ENCODE measurements at regions not wholly inside any gene's neighbourhood (a gene's known extent, or its start where the extent isn't known, plus 50 kb on each side); places are given as distances from the start of the nearest gene placed in this dataset.
"Not testable (repeated sequence)": the region's sequence is repeated elsewhere in the genome, so short reads cannot be mapped to it uniquely, and the experiment has no call there.

- Histone ChIP-seq H3K4me1 (no peaks in the 10 kb centered on the region), H3K36me3 (no peaks in the 10 kb centered on the region), H3K27ac (no peak overlapping the region), H3K9me3 (no peaks in the 10 kb centered on the region), H3K27me3 (no peaks in the 10 kb centered on the region), H3K4me3 (no peak overlapping the region)
- TF ChIP-seq, protein P1, sequence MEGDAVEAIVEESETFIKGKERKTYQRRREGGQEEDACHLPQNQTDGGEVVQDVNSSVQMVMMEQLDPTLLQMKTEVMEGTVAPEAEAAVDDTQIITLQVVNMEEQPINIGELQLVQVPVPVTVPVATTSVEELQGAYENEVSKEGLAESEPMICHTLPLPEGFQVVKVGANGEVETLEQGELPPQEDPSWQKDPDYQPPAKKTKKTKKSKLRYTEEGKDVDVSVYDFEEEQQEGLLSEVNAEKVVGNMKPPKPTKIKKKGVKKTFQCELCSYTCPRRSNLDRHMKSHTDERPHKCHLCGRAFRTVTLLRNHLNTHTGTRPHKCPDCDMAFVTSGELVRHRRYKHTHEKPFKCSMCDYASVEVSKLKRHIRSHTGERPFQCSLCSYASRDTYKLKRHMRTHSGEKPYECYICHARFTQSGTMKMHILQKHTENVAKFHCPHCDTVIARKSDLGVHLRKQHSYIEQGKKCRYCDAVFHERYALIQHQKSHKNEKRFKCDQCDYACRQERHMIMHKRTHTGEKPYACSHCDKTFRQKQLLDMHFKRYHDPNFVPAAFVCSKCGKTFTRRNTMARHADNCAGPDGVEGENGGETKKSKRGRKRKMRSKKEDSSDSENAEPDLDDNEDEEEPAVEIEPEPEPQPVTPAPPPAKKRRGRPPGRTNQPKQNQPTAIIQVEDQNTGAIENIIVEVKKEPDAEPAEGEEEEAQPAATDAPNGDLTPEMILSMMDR (IDR thresholded peaks at IDR 0.05): no peak
- intact Hi-C loops (cut with DNase I): no loop called here
- DNase-seq (no peak), ATAC-seq (no peak)
Measured at GRCh38 chr1:166597516-166597915, 241.8 kb upstream of the POGK start.

DNA sequence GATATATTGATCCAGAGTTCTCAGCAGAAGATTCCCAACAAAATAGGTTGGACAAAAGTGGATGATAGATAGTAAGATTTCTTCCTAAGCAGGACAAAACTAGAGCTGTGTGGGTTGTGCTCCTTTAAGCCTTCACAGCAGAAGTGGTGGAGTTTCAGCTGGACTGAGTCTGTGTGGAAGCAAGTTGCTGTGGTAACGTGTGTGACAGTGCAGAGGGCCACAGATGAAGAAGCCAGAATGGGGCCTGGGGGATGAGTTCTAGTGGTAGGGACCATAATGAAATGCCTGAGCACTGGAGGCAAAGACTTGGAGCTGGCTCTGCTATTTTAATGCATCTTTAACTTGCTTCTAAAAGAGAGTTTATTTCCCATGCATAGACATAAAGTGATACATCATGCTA lies 238.7 kb upstream of the POGK start:
- TF ChIP-seq, protein P1 (IDR thresholded peaks at IDR 0.05): no peak
- H3K27me3 ChIP-seq: no peaks in the 10 kb centered on the region
- H3K27ac ChIP-seq: no peak overlapping the region
- intact Hi-C loops (cut with DNase I): no loop called here
- DNase-seq: no peak
- no peaks in the 10 kb centered on the region for H3K9me3 ChIP-seq
- no peaks in the 10 kb centered on the region for H3K36me3 ChIP-seq
- H3K4me3 ChIP-seq: no peak overlapping the region
- ATAC-seq: no peak
- no peaks in the 10 kb centered on the region for H3K4me1 ChIP-seq

DNA sequence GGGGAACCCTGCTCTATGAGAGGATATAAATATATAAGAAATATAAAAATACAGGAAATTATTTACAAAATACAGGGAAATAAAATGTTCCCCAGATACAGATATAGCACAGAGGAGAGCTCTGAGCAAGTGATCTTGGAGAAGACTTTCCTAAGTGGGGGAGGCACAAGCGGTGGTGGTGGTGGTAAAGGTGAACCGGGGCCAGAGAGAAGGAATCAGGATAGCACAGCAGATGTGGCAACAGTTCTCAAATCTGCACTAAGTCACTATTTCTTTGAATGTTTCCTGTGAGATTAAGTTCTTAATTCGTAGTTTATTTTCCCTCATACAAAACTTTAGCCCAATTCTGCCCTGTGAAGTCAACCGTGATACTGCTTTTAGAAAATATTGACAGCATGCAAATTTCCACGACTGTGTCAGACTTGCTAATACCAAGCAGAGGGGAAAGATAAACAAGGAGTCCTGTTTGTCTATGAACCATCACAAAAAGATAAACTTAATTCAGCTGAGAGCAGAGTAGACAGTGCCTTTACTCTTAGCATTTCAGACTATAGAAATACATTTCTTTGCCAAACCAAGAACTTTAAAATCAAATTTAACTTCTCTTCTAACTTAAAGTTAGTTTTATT lies 237.5 kb upstream of the POGK start:
- DNase-seq (no peak), ATAC-seq (no peak)
- Histone ChIP-seq H3K27ac (no peak overlapping the region), H3K9me3 (no peaks in the 10 kb centered on the region), H3K36me3 (no peaks in the 10 kb centered on the region), H3K27me3 (no peaks in the 10 kb centered on the region), H3K4me1 (no peaks in the 10 kb centered on the region), H3K4me3 (no peak overlapping the region)
- TF ChIP-seq, protein P1 (IDR thresholded peaks at IDR 0.05): no peak
- intact Hi-C loops (cut with DNase I): no loop called here

DNA sequence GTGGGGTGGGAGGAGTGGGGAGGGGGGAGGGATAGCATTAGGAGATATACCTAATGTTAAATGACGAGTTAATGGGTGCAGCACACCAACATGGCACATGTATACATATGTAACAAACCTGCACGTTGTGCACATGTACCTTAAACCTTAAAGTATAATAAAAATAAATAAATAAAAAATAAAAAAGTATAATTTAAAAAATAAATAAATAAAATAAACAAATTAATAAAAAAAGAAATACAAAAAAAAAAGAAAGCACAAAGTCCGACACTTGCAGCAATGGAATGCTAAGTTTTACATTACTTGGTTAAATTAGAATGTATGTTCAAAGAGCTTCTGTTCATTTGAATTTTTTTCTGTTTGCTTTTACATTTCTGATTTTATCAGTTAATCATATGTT lies 236.5 kb upstream of the POGK start:
- H3K27me3 ChIP-seq; H3K4me3 ChIP-seq; H3K36me3 ChIP-seq; ATAC-seq; intact Hi-C loops (cut with DNase I); H3K9me3 ChIP-seq; DNase-seq; H3K27ac ChIP-seq; H3K4me1 ChIP-seq: not testable (repeated sequence)

- intact Hi-C loops (cut with DNase I): no loop called here
- DNase-seq: no peak
- H3K27me3 ChIP-seq: no peaks in the 10 kb centered on the region
- no peak overlapping the region for H3K4me3 ChIP-seq
- TF ChIP-seq, protein P1 (IDR thresholded peaks at IDR 0.05): no peak
- H3K4me1 ChIP-seq: no peaks in the 10 kb centered on the region
- no peaks in the 10 kb centered on the region for H3K9me3 ChIP-seq
- H3K27ac ChIP-seq: no peak overlapping the region
- no peaks in the 10 kb centered on the region for H3K36me3 ChIP-seq
- ATAC-seq: no peak
Measured at GRCh38 chr1:166603296-166603695, 236.0 kb upstream of the POGK start.

DNA sequence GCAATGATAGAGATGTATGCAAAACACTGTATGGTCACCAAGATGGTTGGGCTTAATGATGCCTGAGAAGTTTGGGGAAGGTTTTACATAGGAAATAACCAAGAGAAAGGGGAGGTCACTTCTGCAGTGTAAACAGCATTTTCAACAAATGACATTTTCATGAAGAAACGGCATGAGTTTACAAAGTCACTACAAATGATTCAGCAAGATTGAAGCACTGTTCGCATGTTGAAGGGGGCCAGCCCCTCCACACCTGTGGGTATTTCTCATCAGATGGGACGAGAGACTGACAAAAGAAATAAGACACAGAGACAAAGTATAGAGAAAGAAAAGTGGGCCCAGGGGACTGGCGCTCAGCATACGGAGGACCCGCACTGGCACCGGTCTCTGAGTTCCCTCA lies 234.1 kb upstream of the POGK start:
- intact Hi-C loops (cut with DNase I): no loop called here
- Histone ChIP-seq H3K27me3 (no peaks in the 10 kb centered on the region), H3K4me3 (no peak overlapping the region), H3K36me3 (no peaks in the 10 kb centered on the region), H3K9me3 (no peaks in the 10 kb centered on the region), H3K27ac (no peak overlapping the region), H3K4me1 (no peaks in the 10 kb centered on the region)
- TF ChIP-seq, protein P1 (IDR thresholded peaks at IDR 0.05): no peak
- ATAC-seq (no peak), DNase-seq (no peak)
